SK-N-SH (cell line): ENCODE measurements at regions not wholly inside any gene's neighbourhood (a gene's known extent, or its start where the extent isn't known, plus 50 kb on each side); places are given as distances from the start of the nearest gene placed in this dataset.

ENCODE experiments used
- CTCF ChIA-PET: fragments of 300-600, 350-600 bp; formaldehyde crosslinking; extraction: SDS; loops from one replicate; lab custom pipeline; 2021; lab: Yijun Ruan, JAX
- POLR2A ChIA-PET: fragments of 350-600 bp; sonication (Branson Sonifier 250); formaldehyde crosslinking; extraction: SDS; loops from one replicate; lab custom pipeline; 2020; ENCODE audit warnings: antibody characterized with exemption, inconsistent platforms; lab: Yijun Ruan, JAX
- DNase-seq: peaks from one replicate; pipeline ENCODE4 v3.0.0; 2012
- H2AFZ ChIP-seq: fragments of 200-600 bp; sonication (generic); 2 replicates; pipeline ENCODE4 v1.8.1; 2016; ENCODE audit warnings: antibody characterized with exemption, mild to moderate bottlenecking, low read depth
- H3F3A ChIP-seq: fragments of 200-600 bp; sonication (generic); replicated peaks from 2 replicates; pipeline ENCODE3; 2016; ENCODE audit warnings: antibody characterized with exemption, mild to moderate bottlenecking; ENCODE audit not compliant: insufficient read depth
- H3K27ac ChIP-seq, 2 experiments: fragments of 200-500 bp in 1 of 2; fragments of 200-600 bp in 1 of 2; sonication (Bioruptor generic) in 1 of 2; sonication (generic), shearing (Covaris generic) in 1 of 2; 2 replicates each; pipeline versions ENCODE4 v1.5.1 to v1.6.1; 2014 to 2016; ENCODE audit warnings: low read depth in 2 of 2, inconsistent platforms in 1 of 2, low read length in 1 of 2, mild to moderate bottlenecking in 1 of 2, mixed read lengths in 1 of 2
- H3K27me3 ChIP-seq: fragments of 200-600 bp; sonication (generic), shearing (Covaris generic); 2 replicates; pipeline ENCODE4 v1.6.1; 2016; ENCODE audit warnings: mixed run types; ENCODE audit not compliant: insufficient read depth
- H3K36me3 ChIP-seq, 2 experiments: fragments of 200-500 bp in 1 of 2; fragments of 200-600 bp in 1 of 2; sonication (Bioruptor generic) in 1 of 2; sonication (generic) in 1 of 2; replicated peaks in 1 of 2; 2 replicates each; pipeline versions ENCODE3 to v1.5.1; 2014 to 2016; ENCODE audit warnings: low read length in 1 of 2, mild to moderate bottlenecking in 1 of 2; ENCODE audit not compliant: insufficient read depth in 2 of 2, control insufficient read depth in 1 of 2
- H3K4me1 ChIP-seq, 2 experiments: fragments of 200-500 bp in 1 of 2; fragments of 200-600 bp in 1 of 2; sonication (Bioruptor generic) in 1 of 2; sonication (generic), shearing (Covaris generic) in 1 of 2; 2 replicates each; pipeline versions ENCODE4 v1.5.1 to v1.6.1; 2014 to 2016; ENCODE audit warnings: low read depth in 1 of 2, low read length in 1 of 2, mixed run types in 1 of 2; ENCODE audit not compliant: insufficient read depth in 2 of 2, control insufficient read depth in 1 of 2
- H3K4me2 ChIP-seq: fragments of 200-600 bp; sonication (generic), shearing (Covaris generic); 2 replicates; pipeline ENCODE4 v1.6.1; 2017; ENCODE audit warnings: mixed run types
- H3K4me3 ChIP-seq, 2 experiments: fragments of 200-500 bp in 1 of 2; fragments of 200-600 bp in 1 of 2; sonication (Bioruptor generic) in 1 of 2; sonication (generic), shearing (Covaris generic) in 1 of 2; 2 replicates each; pipeline versions ENCODE4 v1.5.1 to v1.8.1; 2014 to 2016; ENCODE audit warnings: low read depth in 2 of 2, inconsistent platforms in 1 of 2, low read length in 1 of 2, mild to moderate bottlenecking in 1 of 2, mixed read lengths in 1 of 2, moderate library complexity in 1 of 2
- H3K79me2 ChIP-seq: fragments of 200-600 bp; sonication (generic); 2 replicates; pipeline ENCODE4 v1.8.1; 2017; ENCODE audit warnings: mild to moderate bottlenecking; ENCODE audit not compliant: insufficient read depth
- H3K9ac ChIP-seq: fragments of 200-600 bp; sonication (generic); 2 replicates; pipeline ENCODE4 v1.6.1; 2017; ENCODE audit warnings: mixed run types
- H3K9me2 ChIP-seq: fragments of 200-600 bp; sonication (generic); 2 replicates; pipeline ENCODE4 v1.6.1; 2017; ENCODE audit warnings: mixed run types
- H3K9me3 ChIP-seq: fragments of 200-600 bp; sonication (generic); 2 replicates; pipeline ENCODE4 v1.6.1; 2017; ENCODE audit warnings: mixed run types, mild to moderate bottlenecking, moderate library complexity
- H4K20me1 ChIP-seq: fragments of 200-600 bp; sonication (generic); 2 replicates; pipeline ENCODE4 v1.6.1; 2017; ENCODE audit warnings: mild to moderate bottlenecking, mixed run types; ENCODE audit not compliant: insufficient read depth
- EZH2phosphoT487 ChIP-seq: fragments of 200-600 bp; sonication (generic); IDR thresholded peaks from 2 replicates; pipeline ENCODE4 v1.6.1; 2017; ENCODE audit warnings: low read depth, mixed run types, mild to moderate bottlenecking, antibody characterized with exemption, moderate library complexity, borderline replicate concordance
- FOSL2 ChIP-seq: IDR thresholded peaks from 2 replicates; pipeline ENCODE4 v1.4.0; 2012; ENCODE audit warnings: low read depth, mild to moderate bottlenecking, moderate library complexity, borderline replicate concordance
- FOXM1 ChIP-seq: IDR thresholded peaks from 2 replicates; pipeline ENCODE4 v1.4.0; 2012; ENCODE audit warnings: low read depth, mild to moderate bottlenecking
- JUND ChIP-seq: IDR thresholded peaks from 2 replicates; pipeline ENCODE4 v1.4.0; 2012
- MXI1 ChIP-seq: IDR thresholded peaks from 2 replicates; pipeline ENCODE4 v1.6.1; 2012; ENCODE audit warnings: mild to moderate bottlenecking, low read depth, low read length, improper control_type of control experiment
- NFIC ChIP-seq: IDR thresholded peaks from 2 replicates; pipeline ENCODE4 v1.4.0; 2012; ENCODE audit warnings: borderline replicate concordance
- NRF1 ChIP-seq: IDR thresholded peaks from 2 replicates; pipeline ENCODE4 v1.6.1; 2012; ENCODE audit warnings: low read depth, mild to moderate bottlenecking, low read length
- RAD21 ChIP-seq: IDR thresholded peaks from 2 replicates; pipeline ENCODE4 v1.6.1; 2012; ENCODE audit warnings: mild to moderate bottlenecking, low read length
- RCOR1 ChIP-seq: fragments of 150-350 bp; IDR thresholded peaks from 2 replicates; pipeline ENCODE4 v1.6.1; 2017; ENCODE audit warnings: antibody characterized with exemption, low read length
- RFX5 ChIP-seq: IDR thresholded peaks from 2 replicates; pipeline ENCODE4 v1.6.1; 2012; ENCODE audit warnings: mild to moderate bottlenecking, improper control_type of control experiment, low read length
- SIN3A ChIP-seq: IDR thresholded peaks from 2 replicates; pipeline ENCODE4 v1.6.1; 2012; ENCODE audit warnings: low read depth, mild to moderate bottlenecking, low read length, moderate library complexity, borderline replicate concordance
- TAF1 ChIP-seq: IDR thresholded peaks from 2 replicates; pipeline ENCODE4 v1.6.1; 2012; ENCODE audit warnings: low read depth, mild to moderate bottlenecking, low read length, moderate library complexity, borderline replicate concordance
- TCF12 ChIP-seq: IDR thresholded peaks from 2 replicates; pipeline ENCODE4 v1.4.0; 2012
- YY1 ChIP-seq: IDR thresholded peaks from 2 replicates; pipeline ENCODE4 v1.4.0; 2012; ENCODE audit warnings: low read depth, mild to moderate bottlenecking
- WGBS: methylation state at CpG from one replicate; pipeline ENCODE4 v1.1.6; 2017; ENCODE audit warnings: low lambda C conversion rate; 5-methylcytosine and 5-hydroxymethylcytosine counted together
- TF ChIP-seq, protein P1 (sequence below): IDR thresholded peaks from 2 replicates; pipeline ENCODE4 v1.4.0; 2012; ENCODE audit warnings: low read depth, borderline replicate concordance
- TF ChIP-seq, protein P2 (sequence below): IDR thresholded peaks from 2 replicates; pipeline ENCODE4 v1.6.1; 2012; ENCODE audit warnings: mild to moderate bottlenecking, low read depth, low read length, moderate library complexity
- TF ChIP-seq, protein P3 (sequence below): fragments of 150-350 bp; IDR thresholded peaks from 2 replicates; pipeline ENCODE4 v1.6.1; 2017; ENCODE audit warnings: antibody characterized with exemption, low read length, low read depth, borderline replicate concordance
- TF ChIP-seq, protein P4 (sequence below): IDR thresholded peaks from 2 replicates; pipeline ENCODE4 v1.4.0; 2012; ENCODE audit warnings: low read depth
- TF ChIP-seq, protein P5 (sequence below): IDR thresholded peaks from 2 replicates; pipeline ENCODE4; 2012

DNA sequence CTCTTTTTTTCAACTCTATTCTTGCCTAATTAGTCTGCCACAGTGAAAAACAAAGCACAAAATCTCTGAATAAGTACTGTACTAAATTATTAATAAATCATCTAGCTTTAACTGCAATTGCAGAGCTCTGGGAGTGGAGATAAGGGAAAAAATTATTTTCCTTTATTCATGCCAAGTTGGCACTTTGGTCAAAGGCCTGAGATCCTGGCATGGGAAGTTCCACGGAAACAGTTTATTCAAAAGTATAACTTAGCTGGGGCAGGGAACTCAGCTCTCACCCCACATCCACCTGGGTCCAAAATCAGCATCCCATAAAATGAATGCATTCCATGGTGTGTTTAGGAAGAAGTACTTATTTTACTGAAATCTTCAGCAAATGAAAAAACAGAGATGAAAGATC, 185.2 kb upstream of the APCDD1 start:
- H3K36me3 ChIP-seq, result no peaks in the 10 kb centered on the region
- no peaks in the 10 kb centered on the region for H3K9me3 ChIP-seq
- H3K27me3 ChIP-seq, result 0 out of 2 replicates have a peak, but pooled peaks cover 4% of the 10 kb centered on the region
- CTCF ChIA-PET, result interaction anchor here (0.6 kb wide), 1 partner anchor 16 kb away, joined by 3 read pairs; no protein-coding TSS in a partner anchor
- no peak overlapping the region for H3K4me2 ChIP-seq
- H3K9ac ChIP-seq, result no peak overlapping the region
- H4K20me1 ChIP-seq, result no peaks in the 10 kb centered on the region
- no peaks in the 10 kb centered on the region for H3K9me2 ChIP-seq
- TF ChIP-seq, protein P1, sequence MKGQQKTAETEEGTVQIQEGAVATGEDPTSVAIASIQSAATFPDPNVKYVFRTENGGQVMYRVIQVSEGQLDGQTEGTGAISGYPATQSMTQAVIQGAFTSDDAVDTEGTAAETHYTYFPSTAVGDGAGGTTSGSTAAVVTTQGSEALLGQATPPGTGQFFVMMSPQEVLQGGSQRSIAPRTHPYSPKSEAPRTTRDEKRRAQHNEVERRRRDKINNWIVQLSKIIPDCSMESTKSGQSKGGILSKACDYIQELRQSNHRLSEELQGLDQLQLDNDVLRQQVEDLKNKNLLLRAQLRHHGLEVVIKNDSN, result no peak
- TF ChIP-seq FOXM1 (no peak), RAD21 (no peak), TCF12 (no peak), SIN3A (no peak), NRF1 (no peak), RFX5 (no peak), MXI1 (no peak)
- TF ChIP-seq, protein P2, sequence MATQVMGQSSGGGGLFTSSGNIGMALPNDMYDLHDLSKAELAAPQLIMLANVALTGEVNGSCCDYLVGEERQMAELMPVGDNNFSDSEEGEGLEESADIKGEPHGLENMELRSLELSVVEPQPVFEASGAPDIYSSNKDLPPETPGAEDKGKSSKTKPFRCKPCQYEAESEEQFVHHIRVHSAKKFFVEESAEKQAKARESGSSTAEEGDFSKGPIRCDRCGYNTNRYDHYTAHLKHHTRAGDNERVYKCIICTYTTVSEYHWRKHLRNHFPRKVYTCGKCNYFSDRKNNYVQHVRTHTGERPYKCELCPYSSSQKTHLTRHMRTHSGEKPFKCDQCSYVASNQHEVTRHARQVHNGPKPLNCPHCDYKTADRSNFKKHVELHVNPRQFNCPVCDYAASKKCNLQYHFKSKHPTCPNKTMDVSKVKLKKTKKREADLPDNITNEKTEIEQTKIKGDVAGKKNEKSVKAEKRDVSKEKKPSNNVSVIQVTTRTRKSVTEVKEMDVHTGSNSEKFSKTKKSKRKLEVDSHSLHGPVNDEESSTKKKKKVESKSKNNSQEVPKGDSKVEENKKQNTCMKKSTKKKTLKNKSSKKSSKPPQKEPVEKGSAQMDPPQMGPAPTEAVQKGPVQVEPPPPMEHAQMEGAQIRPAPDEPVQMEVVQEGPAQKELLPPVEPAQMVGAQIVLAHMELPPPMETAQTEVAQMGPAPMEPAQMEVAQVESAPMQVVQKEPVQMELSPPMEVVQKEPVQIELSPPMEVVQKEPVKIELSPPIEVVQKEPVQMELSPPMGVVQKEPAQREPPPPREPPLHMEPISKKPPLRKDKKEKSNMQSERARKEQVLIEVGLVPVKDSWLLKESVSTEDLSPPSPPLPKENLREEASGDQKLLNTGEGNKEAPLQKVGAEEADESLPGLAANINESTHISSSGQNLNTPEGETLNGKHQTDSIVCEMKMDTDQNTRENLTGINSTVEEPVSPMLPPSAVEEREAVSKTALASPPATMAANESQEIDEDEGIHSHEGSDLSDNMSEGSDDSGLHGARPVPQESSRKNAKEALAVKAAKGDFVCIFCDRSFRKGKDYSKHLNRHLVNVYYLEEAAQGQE, result no peak
- TF ChIP-seq, protein P3, sequence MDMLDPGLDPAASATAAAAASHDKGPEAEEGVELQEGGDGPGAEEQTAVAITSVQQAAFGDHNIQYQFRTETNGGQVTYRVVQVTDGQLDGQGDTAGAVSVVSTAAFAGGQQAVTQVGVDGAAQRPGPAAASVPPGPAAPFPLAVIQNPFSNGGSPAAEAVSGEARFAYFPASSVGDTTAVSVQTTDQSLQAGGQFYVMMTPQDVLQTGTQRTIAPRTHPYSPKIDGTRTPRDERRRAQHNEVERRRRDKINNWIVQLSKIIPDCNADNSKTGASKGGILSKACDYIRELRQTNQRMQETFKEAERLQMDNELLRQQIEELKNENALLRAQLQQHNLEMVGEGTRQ, result no peak
- TF ChIP-seq, all 33 proteins: peak for 0
- POLR2A ChIA-PET, result no interaction called here
- H3F3A ChIP-seq, result no peaks in the 10 kb centered on the region
- H2AFZ ChIP-seq, result no peak overlapping the region
- H3K4me1 ChIP-seq, result no peaks in the 10 kb centered on the region; a peak in 1 of 4 replicates
- no peaks in the 10 kb centered on the region for H3K79me2 ChIP-seq
- no peak for DNase-seq
- H3K27ac ChIP-seq, result no peak overlapping the region
- WGBS, result 44% methylated on average over 1 of the region's 1 CpG
- no peak overlapping the region for H3K4me3 ChIP-seq

DNA sequence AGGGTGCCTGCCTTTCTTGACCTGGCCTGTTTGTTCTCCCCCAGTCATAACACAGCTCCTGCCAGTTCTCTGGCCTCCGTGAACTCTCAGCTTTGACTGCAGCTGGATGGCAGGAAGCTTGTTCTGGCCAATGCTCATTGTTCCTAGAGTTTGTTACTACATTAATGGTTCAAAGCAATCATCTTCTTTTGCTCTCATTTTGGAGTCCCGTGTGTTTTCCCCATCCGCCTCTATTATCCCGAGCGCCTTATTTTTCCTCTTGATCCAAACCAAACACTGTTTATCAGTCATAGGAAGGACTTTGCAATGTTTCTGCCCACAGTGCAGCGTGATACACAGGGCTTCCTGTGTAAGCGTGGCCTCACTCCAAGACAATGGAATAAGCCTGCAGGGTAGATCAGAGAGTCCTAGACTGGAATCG, 184.3 kb upstream of the APCDD1 start:
- WGBS, result 59% methylated on average over 8 of the region's 8 CpGs
- no peaks in the 10 kb centered on the region for H4K20me1 ChIP-seq
- no peak overlapping the region for H2AFZ ChIP-seq
- no peaks in the 10 kb centered on the region for H3K9me3 ChIP-seq
- H3K36me3 ChIP-seq, result no peaks in the 10 kb centered on the region
- no peak overlapping the region for H3K27ac ChIP-seq
- TF ChIP-seq, protein P4, sequence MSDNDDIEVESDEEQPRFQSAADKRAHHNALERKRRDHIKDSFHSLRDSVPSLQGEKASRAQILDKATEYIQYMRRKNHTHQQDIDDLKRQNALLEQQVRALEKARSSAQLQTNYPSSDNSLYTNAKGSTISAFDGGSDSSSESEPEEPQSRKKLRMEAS, result no peak
- TF ChIP-seq NFIC (no peak), SIN3A (no peak), YY1 (no peak), TAF1 (no peak), EZH2phosphoT487 (no peak), FOSL2 (no peak), JUND (no peak), NRF1 (no peak), RCOR1 (no peak)
- TF ChIP-seq, protein P3, result no peak
- TF ChIP-seq, protein P5, sequence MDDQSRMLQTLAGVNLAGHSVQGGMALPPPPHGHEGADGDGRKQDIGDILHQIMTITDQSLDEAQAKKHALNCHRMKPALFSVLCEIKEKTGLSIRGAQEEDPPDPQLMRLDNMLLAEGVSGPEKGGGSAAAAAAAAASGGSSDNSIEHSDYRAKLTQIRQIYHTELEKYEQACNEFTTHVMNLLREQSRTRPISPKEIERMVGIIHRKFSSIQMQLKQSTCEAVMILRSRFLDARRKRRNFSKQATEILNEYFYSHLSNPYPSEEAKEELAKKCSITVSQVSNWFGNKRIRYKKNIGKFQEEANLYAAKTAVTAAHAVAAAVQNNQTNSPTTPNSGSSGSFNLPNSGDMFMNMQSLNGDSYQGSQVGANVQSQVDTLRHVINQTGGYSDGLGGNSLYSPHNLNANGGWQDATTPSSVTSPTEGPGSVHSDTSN, result no peak
- H3K79me2 ChIP-seq, result no peaks in the 10 kb centered on the region
- DNase-seq, result no peak
- H3K4me1 ChIP-seq, result no peaks in the 10 kb centered on the region; a peak in 1 of 4 replicates
- H3K27me3 ChIP-seq, result no peaks in the 10 kb centered on the region
- H3K9ac ChIP-seq, result no peak overlapping the region
- H3K4me2 ChIP-seq, result no peak overlapping the region
- H3K4me3 ChIP-seq, result no peak overlapping the region
- no peaks in the 10 kb centered on the region for H3K9me2 ChIP-seq
- H3F3A ChIP-seq, result no peaks in the 10 kb centered on the region
- ChIA-PET CTCF (interaction anchor here (0.6 kb wide), 1 partner anchor 15 kb away, joined by 3 read pairs; no protein-coding TSS in a partner anchor), POLR2A (no interaction called here)
